AG04450 (cell line): ENCODE measurements at regions not wholly inside any gene's neighbourhood (a gene's known extent, or its start where the extent isn't known, plus 50 kb on each side); places are given as distances from the start of the nearest gene placed in this dataset.

Experiments used
- CTCF ChIA-PET: fragments of 300-600, 350-600 bp; formaldehyde crosslinking; extraction: SDS; loops from one replicate; lab custom pipeline; 2022; ENCODE audit warnings: antibody characterized with exemption, inconsistent platforms; lab: Charles Lee
- POLR2A ChIA-PET: fragments of 350-600 bp; formaldehyde crosslinking; extraction: SDS; loops from one replicate; lab custom pipeline; 2021; ENCODE audit warnings: antibody characterized with exemption, inconsistent platforms; lab: Yijun Ruan, JAX
- DNase-seq: peaks from one replicate; pipeline ENCODE4 v3.0.0-alpha.2; 2011; ENCODE audit warnings: low read depth, low spot score
- H3K27ac ChIP-seq: one replicate; pipeline ENCODE4 v1.5.1; 2012; ENCODE audit warnings: low read depth, low read length, control low read depth
- H3K27me3 ChIP-seq: one replicate; pipeline ENCODE4 v1.6.0; 2012; ENCODE audit warnings: low read length; ENCODE audit not compliant: control insufficient read depth, insufficient read depth
- H3K4me3 ChIP-seq: 2 replicates; pipeline ENCODE4 v1.5.1; 2011; ENCODE audit warnings: mild to moderate bottlenecking, low read depth, low read length, control low read depth
- H3K9me3 ChIP-seq: 2 replicates; pipeline ENCODE4 v1.5.1; 2012; ENCODE audit warnings: low read length; ENCODE audit not compliant: control insufficient read depth, insufficient read depth
- TF ChIP-seq, protein P1 (sequence below): IDR thresholded peaks from 2 replicates; pipeline ENCODE4 v1.5.1; 2011; ENCODE audit warnings: low read depth, low read length, control low read depth, inconsistent platforms

DNA sequence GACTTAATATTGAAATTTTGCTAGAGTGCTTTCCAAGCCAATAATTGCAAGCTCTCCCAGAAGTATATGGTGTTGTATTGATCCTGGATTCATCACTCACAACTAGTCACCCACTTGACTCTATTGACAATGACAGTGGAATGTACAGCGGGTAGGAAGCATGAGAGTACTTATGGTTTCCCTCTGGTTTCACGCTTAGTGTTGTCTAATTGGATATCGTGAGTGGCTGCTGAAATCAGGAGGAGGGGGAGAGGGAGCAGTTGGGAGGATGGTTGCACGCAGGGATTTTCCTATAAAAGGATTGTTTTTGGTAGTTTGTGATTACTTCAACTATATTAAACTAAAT lies 1819.5 kb upstream of the TENM3 start:
- H3K27ac ChIP-seq: no peak overlapping the region
- no peaks in the 10 kb centered on the region for H3K27me3 ChIP-seq
- no peaks in the 10 kb centered on the region for H3K9me3 ChIP-seq
- TF ChIP-seq, protein P1, sequence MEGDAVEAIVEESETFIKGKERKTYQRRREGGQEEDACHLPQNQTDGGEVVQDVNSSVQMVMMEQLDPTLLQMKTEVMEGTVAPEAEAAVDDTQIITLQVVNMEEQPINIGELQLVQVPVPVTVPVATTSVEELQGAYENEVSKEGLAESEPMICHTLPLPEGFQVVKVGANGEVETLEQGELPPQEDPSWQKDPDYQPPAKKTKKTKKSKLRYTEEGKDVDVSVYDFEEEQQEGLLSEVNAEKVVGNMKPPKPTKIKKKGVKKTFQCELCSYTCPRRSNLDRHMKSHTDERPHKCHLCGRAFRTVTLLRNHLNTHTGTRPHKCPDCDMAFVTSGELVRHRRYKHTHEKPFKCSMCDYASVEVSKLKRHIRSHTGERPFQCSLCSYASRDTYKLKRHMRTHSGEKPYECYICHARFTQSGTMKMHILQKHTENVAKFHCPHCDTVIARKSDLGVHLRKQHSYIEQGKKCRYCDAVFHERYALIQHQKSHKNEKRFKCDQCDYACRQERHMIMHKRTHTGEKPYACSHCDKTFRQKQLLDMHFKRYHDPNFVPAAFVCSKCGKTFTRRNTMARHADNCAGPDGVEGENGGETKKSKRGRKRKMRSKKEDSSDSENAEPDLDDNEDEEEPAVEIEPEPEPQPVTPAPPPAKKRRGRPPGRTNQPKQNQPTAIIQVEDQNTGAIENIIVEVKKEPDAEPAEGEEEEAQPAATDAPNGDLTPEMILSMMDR: no peak
- ChIA-PET CTCF (no interaction called here), POLR2A (no interaction called here)
- no peak overlapping the region for H3K4me3 ChIP-seq
- DNase-seq: no peak

DNA sequence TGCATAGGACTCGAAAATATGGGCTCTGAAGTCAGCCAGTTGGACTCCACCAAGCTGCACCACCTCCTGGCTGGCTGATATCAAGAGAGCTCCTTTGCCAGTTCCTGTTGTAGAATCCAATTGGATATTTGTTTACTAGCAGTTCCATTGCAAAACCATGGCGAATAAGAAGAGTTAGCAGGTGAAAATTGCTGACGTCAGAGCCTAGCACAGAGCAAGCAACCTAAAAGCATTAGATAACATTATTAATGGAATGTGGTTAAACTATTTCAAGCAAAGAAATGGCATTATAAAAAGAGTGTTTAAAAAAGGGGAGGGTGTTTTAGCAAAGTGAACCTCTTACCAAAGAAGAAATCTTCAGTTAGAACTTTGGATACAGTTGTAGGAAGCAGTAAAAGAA lies 1816.3 kb upstream of the TENM3 start:
- Histone ChIP-seq H3K27me3 (no peaks in the 10 kb centered on the region), H3K27ac (no peak overlapping the region), H3K9me3 (no peaks in the 10 kb centered on the region), H3K4me3 (no peak overlapping the region)
- ChIA-PET POLR2A (no interaction called here), CTCF (no interaction called here)
- TF ChIP-seq, protein P1: no peak
- DNase-seq: no peak

DNA sequence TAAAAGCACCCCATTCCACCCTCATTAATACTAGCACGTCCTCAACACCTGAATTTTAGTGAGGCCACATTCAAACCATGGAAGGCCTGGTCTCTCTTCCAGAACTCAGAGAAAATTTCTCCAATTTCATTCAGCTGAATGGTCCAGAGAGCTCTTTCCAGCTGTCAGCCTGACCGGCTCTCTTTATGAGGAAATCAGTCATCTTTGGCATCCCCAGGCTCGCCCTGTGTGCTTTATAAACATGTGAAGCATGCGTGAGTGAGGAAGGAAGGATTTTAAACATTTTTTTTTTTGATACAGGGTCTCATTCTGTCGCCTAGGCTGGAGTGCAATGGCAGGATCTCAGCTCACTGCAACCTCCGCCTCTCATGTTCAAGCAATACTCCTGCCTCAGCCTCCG lies 1812.9 kb upstream of the TENM3 start:
- H3K9me3 ChIP-seq: no peaks in the 10 kb centered on the region
- no peak for DNase-seq
- no peak overlapping the region for H3K27ac ChIP-seq
- TF ChIP-seq, protein P1: no peak
- H3K4me3 ChIP-seq: no peak overlapping the region
- ChIA-PET POLR2A (no interaction called here), CTCF (no interaction called here)
- no peaks in the 10 kb centered on the region for H3K27me3 ChIP-seq

DNA sequence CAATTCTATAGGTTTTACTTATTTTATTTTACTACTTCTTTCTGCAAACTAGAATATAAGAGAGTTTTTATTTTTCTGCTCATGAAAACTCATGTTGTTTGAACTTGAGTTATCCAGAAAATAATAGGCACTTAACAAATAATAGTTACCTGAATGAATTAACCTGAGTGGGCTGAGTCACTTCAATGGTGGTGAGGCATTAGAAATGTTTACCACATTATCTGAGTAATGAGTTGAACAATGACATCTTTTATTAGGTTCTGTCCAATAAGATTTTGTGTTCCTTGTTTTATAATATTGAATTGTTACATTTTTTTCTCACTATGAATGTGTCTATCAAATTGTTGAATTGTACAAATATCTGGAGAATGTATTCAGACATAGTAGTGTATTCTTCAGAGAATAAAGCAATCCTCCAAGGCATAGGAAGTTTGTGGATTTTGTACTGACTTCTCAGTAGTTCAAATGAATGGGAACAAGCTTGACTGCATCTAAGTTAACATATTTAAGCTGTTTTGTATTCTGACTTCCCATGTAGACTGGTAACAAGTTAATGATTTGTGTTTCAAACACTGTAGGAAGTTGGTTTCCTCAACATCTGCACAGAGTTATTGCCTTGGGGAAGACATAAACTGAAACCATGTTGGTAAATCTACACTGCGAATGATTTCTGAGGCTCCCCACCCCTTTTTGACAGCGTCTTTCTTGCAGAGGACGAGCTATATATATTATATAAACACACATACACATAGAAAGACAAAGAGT lies 1808.9 kb upstream of the TENM3 start:
- no peak for DNase-seq
- ChIA-PET CTCF (interaction anchor here (1.0 kb wide), 1 partner anchor 16 kb away, joined by 3 read pairs; no protein-coding TSS in a partner anchor), POLR2A (no interaction called here)
- no peaks in the 10 kb centered on the region for H3K9me3 ChIP-seq
- H3K27me3 ChIP-seq: no peaks in the 10 kb centered on the region
- TF ChIP-seq, protein P1: no peak
- no peak overlapping the region for H3K27ac ChIP-seq
- H3K4me3 ChIP-seq: no peak overlapping the region

DNA sequence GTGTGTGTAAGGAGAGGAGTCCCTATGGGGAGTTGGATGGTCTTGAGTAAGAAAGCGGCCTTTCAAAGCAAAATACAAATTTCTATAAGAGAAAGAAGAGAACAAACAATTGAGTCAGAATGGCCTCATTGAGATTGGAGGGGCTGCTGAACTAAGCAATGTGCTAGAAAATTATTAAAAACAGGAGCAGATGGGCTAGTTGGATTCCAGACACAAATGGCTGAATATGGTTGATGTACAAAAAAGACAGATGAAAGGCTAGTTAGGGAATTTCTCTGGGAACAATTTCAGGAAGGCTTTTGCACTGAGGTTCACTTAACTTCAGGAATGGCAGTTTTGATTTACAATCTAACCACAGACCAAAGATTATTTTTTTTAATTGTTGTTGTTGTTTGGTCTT lies 1806.8 kb upstream of the TENM3 start:
- Histone ChIP-seq H3K9me3 (no peaks in the 10 kb centered on the region), H3K27ac (no peak overlapping the region), H3K4me3 (no peak overlapping the region), H3K27me3 (no peaks in the 10 kb centered on the region)
- POLR2A ChIA-PET: no interaction called here
- CTCF ChIA-PET: no interaction called here
- TF ChIP-seq, protein P1: no peak
- DNase-seq: no peak
